ENCODE measurements at regions not wholly inside any gene's neighbourhood (a gene's known extent, or its start where the extent isn't known, plus 50 kb on each side); places are given as distances from the start of the nearest gene placed in this dataset.

- TF ChIP-seq CTCF (IDR thresholded peaks at IDR 0.05) (no peak), POLR2A (IDR thresholded peaks at IDR 0.05) (no peak)
Measured at GRCh38 chr4:10758906-10759305, 74.3 kb upstream of the CLNK start.
